HG03196 (cell line): ENCODE measurements at regions not wholly inside any gene's neighbourhood (a gene's known extent, or its start where the extent isn't known, plus 50 kb on each side); places are given as distances from the start of the nearest gene placed in this dataset.
"Not testable (repeated sequence)": the region's sequence is repeated elsewhere in the genome, so short reads cannot be mapped to it uniquely, and the experiment has no call there.

Experiments used
- ATAC-seq: cut with Tn5 transposase; IDR thresholded peaks from one replicate; pipeline ENCODE4 v1.9.1; 2021; ENCODE audit not compliant: unreplicated experiment

- no peak for ATAC-seq
Observed at GRCh38 chr6:16041327-16041726, 87.6 kb upstream of the MYLIP start.

DNA sequence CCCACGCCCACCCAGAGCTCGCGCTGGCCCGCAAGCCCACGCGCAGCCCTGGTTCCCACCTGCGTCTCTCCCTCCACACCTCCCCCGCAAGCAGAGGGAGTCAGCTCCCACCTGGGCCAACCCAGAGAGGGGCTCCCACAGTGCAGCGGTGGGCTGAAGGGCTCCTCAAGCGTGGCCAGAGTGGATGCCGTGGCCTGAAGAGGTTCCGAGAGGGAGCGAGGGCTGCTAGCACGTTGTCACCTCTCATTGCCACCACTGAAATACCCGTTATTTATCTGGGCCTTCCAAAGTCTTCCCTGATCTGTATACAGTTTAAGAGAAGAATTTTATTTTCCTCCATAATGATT lies 88.3 kb upstream of the MYLIP start:
- ATAC-seq, result no peak

GRCh38 chr6:16039892-16040627 lies 88.8 kb upstream of the MYLIP start:
- not testable (repeated sequence) for ATAC-seq

GRCh38 chr6:16038938-16039337 lies 89.9 kb upstream of the MYLIP start:
- ATAC-seq, result no peak

DNA sequence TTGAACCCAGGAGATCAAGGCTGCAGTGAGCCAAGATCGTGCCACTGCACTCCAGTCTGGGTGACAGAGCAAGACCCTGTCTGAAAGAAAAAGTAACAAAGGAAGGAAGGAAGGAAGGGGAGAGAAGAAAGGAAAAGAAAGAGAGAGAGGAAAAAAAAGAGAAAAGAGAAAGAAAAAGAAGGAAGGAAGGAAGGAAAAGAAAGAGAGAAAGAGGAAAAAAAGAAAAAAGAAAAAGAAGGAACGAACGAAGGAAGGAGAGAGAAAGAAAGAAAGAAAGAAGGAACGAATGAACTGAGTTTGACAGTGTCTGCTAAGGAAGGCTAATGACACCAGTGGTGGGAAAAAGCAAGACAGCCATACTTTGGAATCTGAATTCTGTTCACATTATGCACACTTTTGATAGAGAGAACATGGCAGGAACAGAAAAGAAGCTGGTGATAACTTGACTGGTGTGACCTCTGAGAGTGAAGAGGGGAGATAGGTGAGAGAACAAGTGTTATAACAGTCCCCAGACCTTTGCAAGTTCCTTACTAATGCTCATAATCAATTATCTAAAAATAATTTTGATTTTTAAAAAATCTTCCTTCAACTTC lies 93.3 kb upstream of the MYLIP start:
- no peak for ATAC-seq

GRCh38 chr6:16033214-16033613 lies 95.7 kb upstream of the MYLIP start:
- ATAC-seq, result no peak

- no peak for ATAC-seq
Observed at GRCh38 chr6:16031278-16031981, 97.5 kb upstream of the MYLIP start.

DNA sequence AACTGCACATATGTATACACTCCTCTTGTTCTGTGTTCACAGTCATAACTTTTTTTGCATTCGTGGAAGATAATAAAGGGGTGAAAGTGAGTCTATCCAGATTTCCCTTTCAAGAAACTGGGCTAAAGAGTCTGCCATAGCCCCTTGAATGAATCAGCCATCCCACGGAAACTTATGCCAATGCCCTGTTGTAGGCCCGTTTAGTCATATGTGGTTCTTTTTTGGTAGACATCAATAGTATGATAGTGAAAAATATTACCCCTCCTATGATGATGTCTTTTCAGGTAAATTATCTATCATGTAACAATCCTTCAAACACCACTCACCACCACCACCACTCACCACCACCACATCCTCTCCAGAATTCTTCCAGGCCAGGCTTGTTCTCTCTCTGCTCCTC lies 99.9 kb upstream of the MYLIP start:
- no peak for ATAC-seq

DNA sequence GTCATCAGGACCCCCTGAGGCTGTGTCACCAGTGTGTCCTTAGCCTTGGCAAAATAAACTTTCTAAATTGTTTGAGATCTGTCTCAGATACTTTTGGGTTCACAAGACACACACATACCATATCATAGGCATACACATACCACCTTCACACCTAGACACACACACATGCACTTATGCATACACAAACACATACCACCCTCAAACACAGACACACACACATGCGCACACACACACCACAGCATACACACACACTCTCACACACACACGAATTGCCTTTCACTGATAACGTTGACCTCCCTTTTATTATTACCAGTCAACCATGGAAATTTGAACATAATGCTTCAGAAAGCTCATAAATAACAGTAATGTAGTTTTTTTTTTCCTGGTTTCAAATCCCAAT lies 108.6 kb upstream of the MYLIP start:
- ATAC-seq, result no peak

GRCh38 chr6:16019462-16019861 lies 109.4 kb upstream of the MYLIP start:
- ATAC-seq, result no peak

DNA sequence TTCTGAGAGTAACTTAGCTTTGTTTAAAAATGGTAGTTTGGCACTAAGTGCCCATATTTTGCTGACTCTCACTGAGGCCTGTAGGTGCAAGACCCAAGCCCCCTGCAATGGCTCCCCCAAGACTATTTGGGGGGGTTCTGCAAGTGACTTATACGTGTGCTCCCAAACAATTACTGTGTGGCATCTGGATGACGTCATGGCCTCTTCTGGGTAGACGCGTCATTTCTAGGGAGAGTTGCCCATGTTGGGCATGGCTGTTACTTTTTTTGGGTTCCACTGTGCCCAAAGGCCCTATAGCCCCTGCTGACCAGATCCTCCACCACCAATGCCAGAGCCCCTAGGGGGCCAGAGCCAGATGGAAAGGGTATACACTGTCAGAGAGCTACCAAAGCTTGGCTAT lies 110.3 kb upstream of the MYLIP start:
- no peak for ATAC-seq

GRCh38 chr6:16014325-16014724 lies 114.6 kb upstream of the MYLIP start:
- ATAC-seq, result not testable (repeated sequence)

- no peak for ATAC-seq
Observed at GRCh38 chr6:16007146-16007545, 121.7 kb upstream of the MYLIP start.

DNA sequence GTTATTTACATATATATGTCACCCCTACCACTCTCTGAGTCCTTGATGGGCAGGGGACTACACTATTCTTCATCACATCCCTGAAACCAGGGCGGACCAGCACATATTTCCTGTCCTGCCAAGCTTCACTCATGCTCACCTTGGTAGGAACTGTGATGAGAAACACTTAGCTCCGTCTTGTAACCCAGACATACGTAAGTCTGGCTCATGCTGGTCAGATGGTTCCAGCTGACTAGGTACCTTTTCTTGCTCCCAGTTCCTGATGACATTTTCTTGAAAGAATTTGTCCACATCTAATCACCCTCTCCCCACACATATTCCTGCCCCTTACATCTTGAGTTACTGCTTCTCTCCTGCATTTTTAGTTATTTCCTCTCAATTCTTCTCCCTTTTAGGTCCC lies 122.2 kb upstream of the MYLIP start:
- ATAC-seq, result no peak

GRCh38 chr6:16004934-16005679 lies 123.8 kb upstream of the MYLIP start:
- ATAC-seq, result no peak

GRCh38 chr6:16003197-16003491 lies 125.7 kb upstream of the MYLIP start:
- ATAC-seq, result no peak

DNA sequence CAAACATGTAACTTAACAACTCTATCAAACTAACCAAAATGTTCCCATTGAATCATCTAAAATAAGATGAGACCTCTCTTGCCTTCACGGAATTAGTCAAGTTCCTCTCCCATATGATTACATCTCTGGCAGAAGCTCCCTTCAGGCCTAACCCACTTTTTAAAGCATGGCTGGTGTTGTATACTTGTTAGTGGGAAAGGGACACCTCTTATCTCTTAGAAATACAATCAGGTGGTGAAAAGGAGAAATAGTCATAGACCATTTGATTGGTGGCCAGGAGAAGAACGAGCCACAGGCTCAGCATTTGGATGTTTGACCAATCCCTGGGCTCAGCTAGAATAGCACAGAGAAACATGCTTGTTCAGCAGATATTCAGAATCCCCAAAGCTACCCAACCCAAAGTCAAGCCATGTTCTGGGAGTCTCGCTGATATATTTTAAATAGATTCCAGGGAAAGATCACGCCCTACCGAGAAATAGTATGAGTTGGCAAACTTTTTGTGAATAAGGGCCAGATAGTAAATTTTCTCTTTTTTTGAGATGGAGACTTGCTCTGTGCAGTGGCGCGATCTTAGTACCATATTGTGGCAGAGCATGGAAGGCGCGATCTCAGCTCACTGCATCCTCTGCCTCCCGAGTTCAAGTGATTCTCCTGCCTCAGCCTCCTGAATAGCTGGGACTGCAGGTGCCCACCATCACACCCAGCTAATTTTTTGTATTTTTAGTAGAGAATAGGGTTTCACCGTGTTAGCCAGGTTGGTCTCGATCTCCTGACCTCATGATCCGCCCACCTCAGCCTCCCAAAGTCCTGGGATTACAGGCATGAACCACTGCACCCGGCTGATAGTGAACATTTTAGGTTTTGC lies 126.3 kb upstream of the MYLIP start:
- ATAC-seq, result no peak

GRCh38 chr6:16001158-16001557 lies 127.7 kb upstream of the MYLIP start:
- no peak for ATAC-seq

DNA sequence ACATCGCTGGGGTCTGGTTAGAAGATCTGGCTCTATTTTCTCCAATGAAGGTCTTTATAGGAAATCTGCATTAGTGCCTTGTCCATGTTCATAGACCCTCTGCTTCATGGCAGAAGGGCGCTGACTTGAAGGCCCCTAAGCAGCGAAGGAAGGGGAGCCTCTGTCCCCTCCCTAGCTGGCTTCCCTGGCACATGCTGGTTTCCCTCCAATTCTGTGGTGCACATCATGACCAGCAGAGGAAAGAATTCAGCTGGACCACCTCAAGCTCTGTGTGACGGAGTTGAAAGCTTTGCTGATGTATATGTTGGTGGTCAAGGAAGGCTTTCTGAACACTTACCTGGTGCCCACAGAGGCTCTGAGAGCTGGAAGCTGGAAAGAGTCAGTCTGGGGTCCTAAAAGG lies 129.7 kb upstream of the MYLIP start:
- no peak for ATAC-seq

GRCh38 chr6:15997586-15998388 lies 131.1 kb upstream of the MYLIP start:
- ATAC-seq, result no peak
